ENCODE measurements at regions not wholly inside any gene's neighbourhood (a gene's known extent, or its start where the extent isn't known, plus 50 kb on each side); places are given as distances from the start of the nearest gene placed in this dataset.

- TF ChIP-seq CTCF (IDR thresholded peaks at IDR 0.05) (no peak), EP300 (IDR thresholded peaks at IDR 0.05) (no peak), POLR2A (IDR thresholded peaks at IDR 0.05) (no peak), POLR2AphosphoS5 (IDR thresholded peaks at IDR 0.05) (no peak)
Measured at GRCh38 chr13:26485786-26486185, 71.7 kb upstream of the WASF3 start.

Measured in upper lobe of left lung (tissue), 4 donors.